ENCODE measurements at regions not wholly inside any gene's neighbourhood (a gene's known extent, or its start where the extent isn't known, plus 50 kb on each side); places are given as distances from the start of the nearest gene placed in this dataset.

GRCh38 chr5:2876183-2876582, 124.7 kb upstream of the IRX2 start:
- H3K36me3 ChIP-seq (ENCODE audit: low read depth): no peaks in the 10 kb centered on the region
- BruUV-seq (replicated peaks): no TSS peak
- ChIA-PET CTCF (no interaction called here), POLR2A (ENCODE audit: unreplicated experiment) (no interaction called here)
- H3K4me1 ChIP-seq (replicated peaks; ENCODE audit: insufficient read depth): no peaks in the 10 kb centered on the region
- H3K4me2 ChIP-seq: no peak overlapping the region
- intact Hi-C loops (cut with micrococcal nuclease; ENCODE audit: unreplicated experiment): no loop called here
- H2AFZ ChIP-seq: no peak overlapping the region
- H3K27ac ChIP-seq: no peak overlapping the region
- no peak for DNase-seq
- no peaks in the 10 kb centered on the region; the same call in 1 of the 2 replicates for H3K9me2 ChIP-seq (ENCODE audit: insufficient read depth)
- TF ChIP-seq EZH2 (IDR thresholded peaks at IDR 0.05; ENCODE audit: low read depth) (no peak), CTCF (conservative IDR thresholded peaks at IDR 0.05) (no peak)
- H3K79me2 ChIP-seq (ENCODE audit: low read depth): no peaks in the 10 kb centered on the region
- peaks cover 57% of the 10 kb centered on the region for H3K27me3 ChIP-seq (ENCODE audit: insufficient read depth, low read depth)
- H3K9me3 ChIP-seq (ENCODE audit: insufficient read depth, low read depth): peaks cover 22% of the 10 kb centered on the region; the same call in 1 of the 2 replicates
- no peaks in the 10 kb centered on the region for H3F3A ChIP-seq (ENCODE audit: insufficient read depth, low read depth)
- no peaks in the 10 kb centered on the region for H4K20me1 ChIP-seq (ENCODE audit: insufficient read depth)
- H3K4me3 ChIP-seq: no peak overlapping the region

GRCh38 chr5:2874099-2874498, 122.6 kb upstream of the IRX2 start:
- no peak for TF ChIP-seq EZH2 (IDR thresholded peaks at IDR 0.05; ENCODE audit: low read depth)
- no peak for TF ChIP-seq CTCF (conservative IDR thresholded peaks at IDR 0.05)
- H3K79me2 ChIP-seq (ENCODE audit: low read depth): no peaks in the 10 kb centered on the region
- H3K9me3 ChIP-seq (ENCODE audit: insufficient read depth, low read depth): 0 out of 2 replicates have a peak, but pooled peaks cover 3% of the 10 kb centered on the region
- no peak overlapping the region for H3K27ac ChIP-seq
- no peak overlapping the region for H2AFZ ChIP-seq
- H3K9me2 ChIP-seq (ENCODE audit: insufficient read depth): no peaks in the 10 kb centered on the region; the same call in 1 of the 2 replicates
- no peak overlapping the region for H3K4me2 ChIP-seq
- no peak overlapping the region for H3K4me3 ChIP-seq
- DNase-seq: no peak
- ChIA-PET POLR2A (ENCODE audit: unreplicated experiment) (no interaction called here), CTCF (no interaction called here)
- no peaks in the 10 kb centered on the region for H3K4me1 ChIP-seq (replicated peaks; ENCODE audit: insufficient read depth)
- H3F3A ChIP-seq (ENCODE audit: insufficient read depth, low read depth): no peaks in the 10 kb centered on the region
- H4K20me1 ChIP-seq (ENCODE audit: insufficient read depth): no peaks in the 10 kb centered on the region
- H3K36me3 ChIP-seq (ENCODE audit: low read depth): no peaks in the 10 kb centered on the region
- intact Hi-C loops (cut with micrococcal nuclease; ENCODE audit: unreplicated experiment): no loop called here
- H3K27me3 ChIP-seq (ENCODE audit: insufficient read depth, low read depth): peaks cover 77% of the 10 kb centered on the region
- no TSS peak for BruUV-seq (replicated peaks)

GRCh38 chr5:2872676-2873075, 121.2 kb upstream of the IRX2 start:
- intact Hi-C loops (cut with micrococcal nuclease; ENCODE audit: unreplicated experiment): no loop called here

More at GRCh38 chr5:2872676-2873075, 121.2 kb upstream of the IRX2 start:
- ChIA-PET CTCF (no interaction called here), POLR2A (ENCODE audit: unreplicated experiment) (no interaction called here)
- no peaks in the 10 kb centered on the region for H3K79me2 ChIP-seq (ENCODE audit: low read depth)
- no peak overlapping the region for H3K4me3 ChIP-seq
- BruUV-seq (replicated peaks): no TSS peak
- H4K20me1 ChIP-seq (ENCODE audit: insufficient read depth): no peaks in the 10 kb centered on the region
- DNase-seq: no peak
- H3K4me2 ChIP-seq: no peak overlapping the region
- H3F3A ChIP-seq (ENCODE audit: insufficient read depth, low read depth): no peaks in the 10 kb centered on the region
- no peak overlapping the region for H2AFZ ChIP-seq
- no peaks in the 10 kb centered on the region for H3K9me3 ChIP-seq (ENCODE audit: insufficient read depth, low read depth)
- no peaks in the 10 kb centered on the region for H3K36me3 ChIP-seq (ENCODE audit: low read depth)
- H3K27me3 ChIP-seq (ENCODE audit: insufficient read depth, low read depth): peaks cover 92% of the 10 kb centered on the region
- H3K4me1 ChIP-seq (replicated peaks; ENCODE audit: insufficient read depth): no peaks in the 10 kb centered on the region
- TF ChIP-seq CTCF (conservative IDR thresholded peaks at IDR 0.05): no peak
- H3K9me2 ChIP-seq (ENCODE audit: insufficient read depth): no peaks in the 10 kb centered on the region; the same call in 1 of the 2 replicates
- H3K27ac ChIP-seq: no peak overlapping the region
